Activated CD4-positive, alpha-beta T cell treated with anti-CD3 and anti-CD28 coated beads, Interleukin-2, amount 50 U/mL, for 16 hours (primary cell): ENCODE measurements at regions not wholly inside any gene's neighbourhood (a gene's known extent, or its start where the extent isn't known, plus 50 kb on each side); places are given as distances from the start of the nearest gene placed in this dataset.
"Not testable (repeated sequence)": the region's sequence is repeated elsewhere in the genome, so short reads cannot be mapped to it uniquely, and the experiment has no call there.

Experiments used
- DNase-seq: peaks from one replicate; pipeline ENCODE4 v3.0.0-alpha.2; 2020

GRCh38 chr16:82295290-82296201 is 125.5 kb upstream of the MPHOSPH6 start:
- no peak for DNase-seq

GRCh38 chr16:82293671-82294070 is 123.6 kb upstream of the MPHOSPH6 start:
- no peak for DNase-seq

- no peak for DNase-seq
Observed at GRCh38 chr16:82287937-82288336, 117.9 kb upstream of the MPHOSPH6 start.

- DNase-seq = no peak
Observed at GRCh38 chr16:82282662-82283061, 112.6 kb upstream of the MPHOSPH6 start.

GRCh38 chr16:82281544-82281943 is 111.5 kb upstream of the MPHOSPH6 start:
- DNase-seq = no peak

- no peak for DNase-seq
Observed at GRCh38 chr16:82280867-82281266, 110.8 kb upstream of the MPHOSPH6 start.

- not testable (repeated sequence) for DNase-seq
Observed at GRCh38 chr16:82275349-82275748, 105.3 kb upstream of the MPHOSPH6 start.

GRCh38 chr16:82271636-82272035 is 101.6 kb upstream of the MPHOSPH6 start:
- DNase-seq = no peak

GRCh38 chr16:82267675-82268074 is 97.7 kb upstream of the MPHOSPH6 start:
- DNase-seq = not testable (repeated sequence)

- DNase-seq = no peak
Observed at GRCh38 chr16:82265809-82266208, 95.8 kb upstream of the MPHOSPH6 start.

GRCh38 chr16:82264756-82265155 is 94.7 kb upstream of the MPHOSPH6 start:
- DNase-seq = no peak

GRCh38 chr16:82263521-82264143 is 93.6 kb upstream of the MPHOSPH6 start:
- DNase-seq = peak; percentile 67

- no peak for DNase-seq
Observed at GRCh38 chr16:82262244-82262643, 92.2 kb upstream of the MPHOSPH6 start.

GRCh38 chr16:82260212-82260795 is 90.3 kb upstream of the MPHOSPH6 start:
- peak; percentile 8 for DNase-seq

GRCh38 chr16:82259731-82260130 is 89.7 kb upstream of the MPHOSPH6 start:
- DNase-seq = no peak

GRCh38 chr16:82257990-82258389 is 88.0 kb upstream of the MPHOSPH6 start:
- DNase-seq = no peak

GRCh38 chr16:82252582-82252981 is 82.6 kb upstream of the MPHOSPH6 start:
- no peak for DNase-seq

- no peak for DNase-seq
Observed at GRCh38 chr16:82248677-82249076, 78.7 kb upstream of the MPHOSPH6 start.

GRCh38 chr16:82248012-82248656 is 78.1 kb upstream of the MPHOSPH6 start:
- DNase-seq = no peak

- no peak for DNase-seq
Observed at GRCh38 chr16:82242201-82242600, 72.2 kb upstream of the MPHOSPH6 start.

- no peak for DNase-seq
Observed at GRCh38 chr16:82241469-82242052, 71.5 kb upstream of the MPHOSPH6 start.

GRCh38 chr16:82240111-82240510 is 70.1 kb upstream of the MPHOSPH6 start:
- DNase-seq = no peak

GRCh38 chr16:82236875-82237274 is 66.9 kb upstream of the MPHOSPH6 start:
- DNase-seq = no peak
